GM12875 (cell line): ENCODE measurements at regions not wholly inside any gene's neighbourhood (a gene's known extent, or its start where the extent isn't known, plus 50 kb on each side); places are given as distances from the start of the nearest gene placed in this dataset.

ENCODE experiments used
- H3K4me3 ChIP-seq: one replicate; pipeline ENCODE4 v1.5.1; 2011; ENCODE audit warnings: low read depth, low read length, control low read depth
- TF ChIP-seq, protein P1 (sequence below): IDR thresholded peaks from 2 replicates; pipeline ENCODE4 v1.5.1; 2011; ENCODE audit warnings: low read depth, mild to moderate bottlenecking, control low read depth, inconsistent platforms, low read length, moderate library complexity, borderline replicate concordance; ENCODE audit not compliant: insufficient read depth

DNA sequence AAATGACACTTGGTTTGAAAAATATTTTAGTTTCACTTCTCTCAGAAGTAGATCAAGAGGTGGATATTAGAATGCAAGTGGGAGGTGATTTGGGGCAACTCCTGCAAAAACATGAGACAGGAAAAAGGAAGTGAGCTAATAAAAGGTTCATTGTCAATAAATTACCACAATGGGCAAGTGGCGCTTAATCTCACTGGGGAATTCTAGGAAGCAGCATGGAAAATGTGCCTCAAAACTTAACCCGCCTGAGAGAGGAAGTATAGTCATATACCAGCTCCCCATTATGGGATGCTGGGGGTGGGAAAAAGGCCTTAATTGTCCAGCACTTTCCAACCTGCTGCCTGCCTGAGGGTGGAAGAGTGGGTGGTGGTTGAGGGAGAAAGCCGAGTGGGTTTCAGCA is 204.1 kb downstream of the ELAVL2 start:
- no peak overlapping the region for H3K4me3 ChIP-seq
- TF ChIP-seq, protein P1, sequence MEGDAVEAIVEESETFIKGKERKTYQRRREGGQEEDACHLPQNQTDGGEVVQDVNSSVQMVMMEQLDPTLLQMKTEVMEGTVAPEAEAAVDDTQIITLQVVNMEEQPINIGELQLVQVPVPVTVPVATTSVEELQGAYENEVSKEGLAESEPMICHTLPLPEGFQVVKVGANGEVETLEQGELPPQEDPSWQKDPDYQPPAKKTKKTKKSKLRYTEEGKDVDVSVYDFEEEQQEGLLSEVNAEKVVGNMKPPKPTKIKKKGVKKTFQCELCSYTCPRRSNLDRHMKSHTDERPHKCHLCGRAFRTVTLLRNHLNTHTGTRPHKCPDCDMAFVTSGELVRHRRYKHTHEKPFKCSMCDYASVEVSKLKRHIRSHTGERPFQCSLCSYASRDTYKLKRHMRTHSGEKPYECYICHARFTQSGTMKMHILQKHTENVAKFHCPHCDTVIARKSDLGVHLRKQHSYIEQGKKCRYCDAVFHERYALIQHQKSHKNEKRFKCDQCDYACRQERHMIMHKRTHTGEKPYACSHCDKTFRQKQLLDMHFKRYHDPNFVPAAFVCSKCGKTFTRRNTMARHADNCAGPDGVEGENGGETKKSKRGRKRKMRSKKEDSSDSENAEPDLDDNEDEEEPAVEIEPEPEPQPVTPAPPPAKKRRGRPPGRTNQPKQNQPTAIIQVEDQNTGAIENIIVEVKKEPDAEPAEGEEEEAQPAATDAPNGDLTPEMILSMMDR: no peak

DNA sequence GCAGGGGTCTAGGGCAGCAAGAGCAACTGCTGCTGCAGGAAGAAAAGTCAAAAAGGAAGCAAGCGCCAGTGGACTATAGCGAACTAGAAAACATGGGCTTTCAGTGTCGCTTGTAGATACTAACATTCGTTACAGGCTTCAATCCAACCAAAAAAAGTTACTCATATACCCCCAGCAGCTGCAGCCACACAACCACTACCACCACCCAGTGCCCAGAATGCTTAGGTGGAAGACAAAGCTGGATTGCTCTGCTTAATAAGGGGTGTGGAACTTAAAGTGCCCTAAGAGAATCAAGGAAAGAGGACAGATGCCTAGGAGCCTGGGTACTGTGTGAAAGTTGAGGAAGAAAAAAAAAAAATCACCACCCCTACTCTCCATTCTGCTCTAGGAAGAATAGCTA is 203.6 kb downstream of the ELAVL2 start:
- H3K4me3 ChIP-seq: no peak overlapping the region
- TF ChIP-seq, protein P1: no peak

DNA sequence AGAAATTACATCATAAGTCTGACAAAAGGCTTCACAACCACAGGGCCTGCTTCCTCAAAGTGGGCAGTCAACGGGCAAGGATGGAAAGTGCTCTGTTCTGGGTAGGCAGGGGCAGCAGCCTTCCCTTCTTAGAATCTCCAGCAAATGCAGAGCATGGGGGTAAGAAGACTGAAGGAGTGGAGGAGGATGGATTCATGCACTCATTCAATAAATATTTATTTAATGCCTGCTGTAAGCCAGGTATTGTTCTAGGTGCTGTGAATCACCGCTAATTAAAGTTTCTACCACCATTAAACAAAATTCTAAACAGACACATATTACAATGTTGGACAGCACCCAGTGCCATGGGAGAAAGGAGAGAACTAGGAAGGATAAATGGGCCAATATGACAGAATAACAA is 195.6 kb downstream of the ELAVL2 start:
- no peak overlapping the region for H3K4me3 ChIP-seq
- TF ChIP-seq, protein P1: no peak

DNA sequence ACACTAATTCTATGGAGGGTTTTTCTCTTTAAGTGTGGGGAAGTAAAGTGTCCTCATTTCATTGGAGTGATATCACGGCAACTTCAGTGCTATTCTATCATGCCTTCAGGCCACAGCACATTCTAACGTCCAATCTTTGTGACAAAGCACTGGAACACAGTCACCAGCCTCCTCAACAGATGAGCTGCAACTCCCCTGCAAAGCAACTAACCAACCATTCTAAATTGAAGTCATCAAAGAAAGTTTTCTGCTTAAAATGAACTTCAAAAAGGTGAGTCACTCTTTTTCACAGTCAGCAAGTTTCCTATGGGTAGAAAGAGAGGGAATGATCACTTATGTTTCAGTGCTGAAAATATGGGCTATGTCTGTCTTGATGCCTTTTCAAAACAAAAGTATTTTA is 190.8 kb downstream of the ELAVL2 start:
- TF ChIP-seq, protein P1: no peak
- no peak overlapping the region for H3K4me3 ChIP-seq

DNA sequence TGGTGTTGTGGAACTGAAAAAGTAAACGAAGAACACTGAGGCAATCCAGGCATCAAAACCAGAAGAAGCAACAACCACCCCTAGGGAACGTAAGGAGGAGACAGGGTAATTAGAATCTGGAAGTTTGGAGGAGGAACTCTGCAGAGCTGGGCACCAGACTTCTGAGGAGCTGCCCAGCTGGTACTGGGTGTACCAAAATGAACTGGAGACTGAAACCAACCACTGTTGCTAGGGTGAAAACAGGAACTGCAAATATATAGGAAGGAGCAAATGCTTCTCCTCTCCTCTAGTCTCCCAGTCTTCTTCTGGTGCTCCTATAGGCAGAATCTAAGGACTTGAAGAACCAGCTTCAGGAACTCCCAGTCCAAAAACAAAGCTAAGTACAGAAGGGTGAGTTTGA is 189.8 kb downstream of the ELAVL2 start:
- no peak overlapping the region for H3K4me3 ChIP-seq
- TF ChIP-seq, protein P1: no peak

DNA sequence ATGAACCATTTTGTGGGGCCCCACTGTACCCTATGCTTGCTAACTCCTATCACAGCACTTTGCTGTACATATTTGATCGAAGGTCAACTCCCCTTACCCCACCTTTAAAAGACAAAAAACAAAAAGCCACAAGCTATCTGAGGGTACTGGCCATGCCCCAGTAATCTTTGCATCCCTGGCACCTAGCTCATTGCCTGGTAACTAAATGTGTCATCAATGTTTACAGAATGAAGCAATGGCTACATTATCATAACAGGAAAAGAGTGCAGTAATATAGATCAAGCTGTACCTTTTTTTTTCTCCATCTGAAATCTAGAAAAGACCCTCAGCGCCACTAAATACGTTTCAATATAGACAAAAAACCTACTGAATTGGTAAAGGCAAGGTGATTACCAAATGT is 188.0 kb downstream of the ELAVL2 start:
- TF ChIP-seq, protein P1: no peak

DNA sequence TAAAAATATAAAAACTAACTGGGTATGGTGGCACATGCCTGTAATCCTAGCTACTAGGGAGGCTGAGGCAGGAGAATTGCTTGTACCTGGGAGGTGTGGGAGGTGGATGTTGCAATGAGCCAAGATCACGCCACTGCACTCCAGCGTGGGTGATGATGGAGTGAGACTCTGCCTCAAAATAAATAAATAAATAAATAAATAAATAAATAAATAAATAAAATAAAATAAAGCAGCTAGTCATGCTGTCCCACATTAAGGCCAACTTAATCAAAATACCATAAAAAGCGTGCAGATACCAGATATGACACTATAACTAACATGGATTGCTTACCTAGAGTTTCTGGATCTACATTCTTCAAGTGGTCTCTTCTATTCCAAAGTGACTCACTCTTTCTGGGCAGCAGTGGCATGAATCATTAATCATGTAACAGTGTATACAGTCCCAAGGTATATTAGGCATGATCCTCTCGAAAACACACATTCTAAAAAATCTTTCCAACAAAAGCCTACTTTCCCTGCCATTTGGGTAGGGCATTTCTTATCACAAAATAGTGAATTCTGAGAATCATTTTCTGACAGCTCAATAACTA is 187.1 kb downstream of the ELAVL2 start:
- TF ChIP-seq, protein P1: no peak
- no peak overlapping the region for H3K4me3 ChIP-seq

More for the DNA sequence above, 188.0 kb downstream of the ELAVL2 start:
- H3K4me3 ChIP-seq: no peak overlapping the region
